Activated naive CD8-positive, alpha-beta T cell treated with anti-CD3 and anti-CD28 coated beads for 36 hours (primary cell): ENCODE measurements at regions not wholly inside any gene's neighbourhood (a gene's known extent, or its start where the extent isn't known, plus 50 kb on each side); places are given as distances from the start of the nearest gene placed in this dataset.
"Not testable (repeated sequence)": the region's sequence is repeated elsewhere in the genome, so short reads cannot be mapped to it uniquely, and the experiment has no call there.

Experiments
- DNase-seq: peaks from one replicate; pipeline ENCODE4 v3.0.0; 2021
- H3K27ac Mint-ChIP-seq: one replicate; pipeline ENCODE4 v1.8.0; 2022; ENCODE audit warnings: mild to moderate bottlenecking, moderate library complexity, mixed read lengths
- H3K27me3 Mint-ChIP-seq: one replicate; pipeline ENCODE4 v1.8.0; 2022; ENCODE audit warnings: mild to moderate bottlenecking, mixed read lengths
- H3K36me3 Mint-ChIP-seq: one replicate; pipeline ENCODE4 v1.8.0; 2021; ENCODE audit warnings: mild to moderate bottlenecking, mixed read lengths
- H3K4me1 Mint-ChIP-seq: one replicate; pipeline ENCODE4 v1.8.0; 2021; ENCODE audit warnings: mixed read lengths
- H3K4me3 Mint-ChIP-seq: one replicate; pipeline ENCODE4 v1.8.0; 2022; ENCODE audit warnings: mild to moderate bottlenecking, moderate library complexity, mixed read lengths
- H3K9me3 Mint-ChIP-seq: one replicate; pipeline ENCODE4 v1.8.0; 2022; ENCODE audit warnings: mixed read lengths

DNA sequence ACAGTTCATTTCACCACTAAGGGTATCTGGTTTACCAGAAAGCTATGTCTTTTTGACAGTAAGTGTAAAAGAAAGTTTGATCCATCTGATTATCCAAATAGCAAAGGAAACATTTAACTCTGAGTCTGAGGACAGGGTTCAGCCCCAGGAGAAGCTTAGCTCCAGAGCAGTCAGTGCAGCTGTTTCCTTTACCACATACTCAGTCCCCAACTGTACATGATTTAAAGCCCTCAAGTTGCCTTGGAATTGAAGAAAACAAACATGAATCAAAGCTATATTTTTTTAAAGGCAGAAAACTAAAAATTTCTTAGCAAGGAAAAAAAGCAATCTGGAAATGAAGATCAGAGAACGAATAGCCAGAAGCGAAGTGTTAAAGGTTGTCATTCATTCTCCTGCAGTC is 746.0 kb downstream of the METTL4 start:
- no peak overlapping the region for H3K27ac Mint-ChIP-seq
- H3K4me1 Mint-ChIP-seq: no peaks in the 10 kb centered on the region
- no peaks in the 10 kb centered on the region for H3K9me3 Mint-ChIP-seq
- no peaks in the 10 kb centered on the region for H3K36me3 Mint-ChIP-seq
- no peaks in the 10 kb centered on the region for H3K27me3 Mint-ChIP-seq
- H3K4me3 Mint-ChIP-seq: no peak overlapping the region
- no peak for DNase-seq

- DNase-seq: no peak
- Mint-ChIP-seq H3K27me3 (no peaks in the 10 kb centered on the region), H3K9me3 (no peaks in the 10 kb centered on the region), H3K4me1 (no peaks in the 10 kb centered on the region), H3K4me3 (no peak overlapping the region), H3K27ac (no peak overlapping the region), H3K36me3 (no peaks in the 10 kb centered on the region)
These were observed 730.4 kb downstream of the METTL4 start for GRCh38 chr18:1840878-1841277.

- Mint-ChIP-seq H3K4me3 (no peak overlapping the region), H3K9me3 (no peaks in the 10 kb centered on the region), H3K27me3 (no peaks in the 10 kb centered on the region), H3K4me1 (peaks cover 2% of the 10 kb centered on the region), H3K27ac (no peak overlapping the region), H3K36me3 (no peaks in the 10 kb centered on the region)
- no peak for DNase-seq
These were observed 724.7 kb downstream of the METTL4 start for GRCh38 chr18:1846640-1847039.

DNA sequence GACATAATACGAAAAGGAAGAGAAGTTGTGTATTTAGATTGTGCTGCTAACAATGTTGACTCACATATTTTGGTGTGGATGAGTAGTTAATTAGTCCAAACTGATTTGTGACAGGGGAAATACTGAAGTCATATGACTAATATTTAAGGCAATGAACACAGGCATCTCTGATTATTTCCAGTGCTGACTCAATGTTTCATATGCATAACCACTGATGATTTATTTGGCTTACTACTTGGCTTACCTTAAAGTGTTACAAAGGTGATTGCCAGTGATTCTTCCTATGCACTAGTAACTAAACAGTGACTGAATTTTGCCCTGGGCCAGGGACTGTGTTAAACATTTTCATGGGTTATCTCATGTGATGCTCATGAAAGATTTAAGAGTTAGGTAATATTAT is 722.6 kb downstream of the METTL4 start:
- H3K36me3 Mint-ChIP-seq: no peaks in the 10 kb centered on the region
- no peaks in the 10 kb centered on the region for H3K9me3 Mint-ChIP-seq
- H3K27me3 Mint-ChIP-seq: no peaks in the 10 kb centered on the region
- H3K27ac Mint-ChIP-seq: no peak overlapping the region
- DNase-seq: no peak
- no peak overlapping the region for H3K4me3 Mint-ChIP-seq
- H3K4me1 Mint-ChIP-seq: peaks cover 2% of the 10 kb centered on the region

- DNase-seq: no peak
- Mint-ChIP-seq H3K27ac (no peak overlapping the region), H3K4me3 (no peak overlapping the region), H3K27me3 (no peaks in the 10 kb centered on the region), H3K36me3 (no peaks in the 10 kb centered on the region), H3K9me3 (no peaks in the 10 kb centered on the region), H3K4me1 (peaks cover 2% of the 10 kb centered on the region)
These were observed 721.9 kb downstream of the METTL4 start for GRCh38 chr18:1849386-1849785.

GRCh38 chr18:1857281-1857680 is 714.0 kb downstream of the METTL4 start:
- not testable (repeated sequence) for H3K36me3 Mint-ChIP-seq, H3K4me1 Mint-ChIP-seq, H3K4me3 Mint-ChIP-seq, DNase-seq, H3K27ac Mint-ChIP-seq, H3K9me3 Mint-ChIP-seq, H3K27me3 Mint-ChIP-seq

- Mint-ChIP-seq H3K4me1 (no peaks in the 10 kb centered on the region), H3K27ac (no peak overlapping the region), H3K27me3 (no peaks in the 10 kb centered on the region), H3K4me3 (no peak overlapping the region), H3K9me3 (no peaks in the 10 kb centered on the region), H3K36me3 (no peaks in the 10 kb centered on the region)
- DNase-seq: no peak
These were observed 709.8 kb downstream of the METTL4 start for GRCh38 chr18:1861473-1861872.

DNA sequence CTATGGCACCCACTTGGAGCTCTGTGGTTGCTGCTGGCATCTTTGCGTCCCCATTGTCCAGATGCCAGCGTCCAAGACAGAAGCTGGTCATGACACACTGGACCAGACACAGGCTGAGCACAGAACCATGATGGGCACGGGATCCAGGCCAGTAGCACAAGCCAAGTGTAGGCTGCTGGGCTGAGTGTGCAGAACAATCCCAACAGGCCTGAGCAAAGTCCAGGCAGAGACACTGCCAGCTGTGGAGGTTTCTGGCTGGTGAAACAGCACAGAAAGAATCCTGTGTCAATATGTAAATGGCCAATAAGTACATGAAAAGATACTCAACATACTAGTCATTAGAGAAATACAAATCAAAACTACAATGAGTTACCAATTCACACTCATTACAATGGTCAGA is 705.4 kb downstream of the METTL4 start:
- Mint-ChIP-seq H3K9me3 (no peaks in the 10 kb centered on the region), H3K4me1 (no peaks in the 10 kb centered on the region), H3K27ac (no peak overlapping the region), H3K36me3 (no peaks in the 10 kb centered on the region), H3K27me3 (no peaks in the 10 kb centered on the region), H3K4me3 (no peak overlapping the region)
- DNase-seq: no peak

DNA sequence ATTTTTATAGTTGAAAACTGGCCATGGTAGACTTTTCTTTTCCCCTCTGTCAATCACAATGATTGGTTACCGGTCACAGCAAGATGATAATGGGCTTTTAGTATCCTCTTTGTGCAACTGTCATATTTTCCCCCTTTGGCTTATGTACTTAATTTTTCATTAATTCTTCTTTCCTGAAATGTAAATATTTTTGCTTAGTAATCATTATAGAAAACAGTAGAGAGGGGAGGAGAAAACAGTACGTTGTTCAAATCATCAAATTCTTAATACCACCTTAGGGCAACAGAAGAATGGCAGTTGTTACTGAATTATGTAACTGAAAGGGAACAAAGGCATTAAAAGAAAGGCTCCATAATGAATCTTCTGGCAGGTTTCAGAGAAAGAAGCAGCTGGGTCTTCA is 699.0 kb downstream of the METTL4 start:
- Mint-ChIP-seq H3K27me3 (no peaks in the 10 kb centered on the region), H3K27ac (no peak overlapping the region), H3K4me1 (no peaks in the 10 kb centered on the region), H3K4me3 (no peak overlapping the region), H3K36me3 (no peaks in the 10 kb centered on the region), H3K9me3 (no peaks in the 10 kb centered on the region)
- no peak for DNase-seq

DNA sequence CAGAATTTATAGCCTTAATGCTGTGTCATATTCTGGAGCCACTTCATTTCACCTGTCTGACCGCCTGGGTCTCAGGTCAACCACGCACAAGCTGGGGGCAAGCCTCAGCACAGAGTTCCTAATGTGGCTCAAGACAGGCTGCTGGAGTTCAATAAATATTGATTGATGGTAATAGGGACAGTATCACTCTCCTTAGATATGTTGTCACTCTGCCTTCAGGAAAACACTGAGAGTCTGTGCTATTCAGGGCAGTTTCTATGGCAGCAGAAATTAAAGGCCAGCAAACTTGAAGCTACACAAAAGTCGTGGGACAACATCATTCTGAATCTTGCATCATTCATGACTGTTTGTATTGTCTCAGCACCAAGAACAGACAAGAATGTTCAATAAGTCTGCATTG is 696.1 kb downstream of the METTL4 start:
- Mint-ChIP-seq H3K4me3 (no peak overlapping the region), H3K9me3 (no peaks in the 10 kb centered on the region), H3K4me1 (no peaks in the 10 kb centered on the region), H3K27me3 (no peaks in the 10 kb centered on the region), H3K36me3 (no peaks in the 10 kb centered on the region), H3K27ac (no peak overlapping the region)
- no peak for DNase-seq

GRCh38 chr18:1884623-1885022 is 686.7 kb downstream of the METTL4 start:
- H3K9me3 Mint-ChIP-seq: no peaks in the 10 kb centered on the region
- H3K4me3 Mint-ChIP-seq: no peak overlapping the region
- no peak for DNase-seq
- H3K27ac Mint-ChIP-seq: no peak overlapping the region
- no peaks in the 10 kb centered on the region for H3K4me1 Mint-ChIP-seq
- H3K27me3 Mint-ChIP-seq: no peaks in the 10 kb centered on the region
- no peaks in the 10 kb centered on the region for H3K36me3 Mint-ChIP-seq

DNA sequence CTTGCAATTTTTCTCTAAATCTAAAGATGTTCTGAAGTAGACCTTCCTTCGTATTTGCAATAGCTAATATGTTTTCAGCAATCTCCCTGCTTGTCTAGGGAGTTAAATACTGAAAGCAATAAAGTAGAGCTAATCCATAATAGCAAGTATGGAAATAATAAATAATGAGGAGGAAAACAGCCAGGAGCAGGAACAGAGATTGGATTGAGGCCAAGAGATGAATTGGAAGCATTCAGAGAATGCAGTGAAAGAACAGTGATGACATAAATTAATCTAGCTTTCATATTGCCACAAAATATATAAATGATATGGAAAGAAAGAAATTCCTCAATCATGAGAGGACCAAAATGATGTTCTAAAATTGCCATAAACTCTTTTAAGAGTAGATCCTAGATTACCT is 679.7 kb downstream of the METTL4 start:
- H3K4me1 Mint-ChIP-seq: no peaks in the 10 kb centered on the region
- no peaks in the 10 kb centered on the region for H3K9me3 Mint-ChIP-seq
- no peaks in the 10 kb centered on the region for H3K36me3 Mint-ChIP-seq
- H3K4me3 Mint-ChIP-seq: no peak overlapping the region
- no peaks in the 10 kb centered on the region for H3K27me3 Mint-ChIP-seq
- no peak for DNase-seq
- no peak overlapping the region for H3K27ac Mint-ChIP-seq

DNA sequence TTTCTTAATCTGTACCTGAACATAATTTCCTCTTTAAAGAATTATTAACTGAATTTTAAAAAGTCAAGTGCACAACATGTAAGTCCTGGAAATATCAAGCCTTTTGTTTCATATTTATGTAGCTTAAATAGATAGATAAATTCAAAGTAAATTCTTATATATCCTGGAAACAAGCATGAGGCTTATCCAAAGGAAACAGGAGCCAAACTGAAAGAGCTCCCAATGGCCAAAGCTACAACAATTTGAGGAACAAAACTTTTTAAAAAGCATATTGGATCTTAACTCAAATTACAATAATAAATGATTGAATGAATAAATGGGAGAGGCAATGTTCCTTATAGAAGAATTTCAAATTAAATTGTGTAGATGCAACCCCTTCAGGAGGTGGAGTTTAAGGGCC is 679.1 kb downstream of the METTL4 start:
- H3K27me3 Mint-ChIP-seq: no peaks in the 10 kb centered on the region
- no peaks in the 10 kb centered on the region for H3K36me3 Mint-ChIP-seq

GRCh38 chr18:1895456-1896185 is 675.7 kb downstream of the METTL4 start:
- no peak for DNase-seq
- no peak overlapping the region for H3K27ac Mint-ChIP-seq
- peaks cover 2% of the 10 kb centered on the region for H3K9me3 Mint-ChIP-seq
- no peak overlapping the region for H3K4me3 Mint-ChIP-seq
- H3K27me3 Mint-ChIP-seq: no peaks in the 10 kb centered on the region
- no peaks in the 10 kb centered on the region for H3K4me1 Mint-ChIP-seq
- no peaks in the 10 kb centered on the region for H3K36me3 Mint-ChIP-seq

More for the DNA sequence above, 679.1 kb downstream of the METTL4 start:
- Mint-ChIP-seq H3K9me3 (no peaks in the 10 kb centered on the region), H3K4me3 (no peak overlapping the region), H3K4me1 (no peaks in the 10 kb centered on the region), H3K27ac (no peak overlapping the region)
- no peak for DNase-seq

DNA sequence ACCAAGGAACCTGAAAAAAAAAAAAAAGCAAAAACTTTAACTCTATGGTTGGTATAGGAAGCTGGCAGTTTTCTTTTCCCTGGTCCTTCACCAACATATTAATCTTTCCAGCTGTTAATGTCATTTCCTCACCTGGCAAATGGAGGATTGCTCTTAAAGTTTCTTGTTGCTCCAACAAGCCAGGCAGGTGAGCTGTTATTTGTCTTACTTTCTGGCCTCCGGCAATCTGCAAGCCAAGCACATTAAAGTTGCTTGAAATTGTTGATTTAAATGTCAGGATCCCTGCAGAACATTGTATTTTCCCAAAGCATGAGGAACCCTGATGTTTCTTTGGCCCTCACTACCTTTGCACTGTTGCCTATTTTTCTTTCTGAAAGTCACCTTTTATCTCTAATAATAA is 664.9 kb downstream of the METTL4 start:
- peaks cover 3% of the 10 kb centered on the region for H3K9me3 Mint-ChIP-seq
- H3K36me3 Mint-ChIP-seq: no peaks in the 10 kb centered on the region
- no peaks in the 10 kb centered on the region for H3K27me3 Mint-ChIP-seq
- no peak overlapping the region for H3K27ac Mint-ChIP-seq
- H3K4me1 Mint-ChIP-seq: no peaks in the 10 kb centered on the region
- no peak overlapping the region for H3K4me3 Mint-ChIP-seq
- no peak for DNase-seq

DNA sequence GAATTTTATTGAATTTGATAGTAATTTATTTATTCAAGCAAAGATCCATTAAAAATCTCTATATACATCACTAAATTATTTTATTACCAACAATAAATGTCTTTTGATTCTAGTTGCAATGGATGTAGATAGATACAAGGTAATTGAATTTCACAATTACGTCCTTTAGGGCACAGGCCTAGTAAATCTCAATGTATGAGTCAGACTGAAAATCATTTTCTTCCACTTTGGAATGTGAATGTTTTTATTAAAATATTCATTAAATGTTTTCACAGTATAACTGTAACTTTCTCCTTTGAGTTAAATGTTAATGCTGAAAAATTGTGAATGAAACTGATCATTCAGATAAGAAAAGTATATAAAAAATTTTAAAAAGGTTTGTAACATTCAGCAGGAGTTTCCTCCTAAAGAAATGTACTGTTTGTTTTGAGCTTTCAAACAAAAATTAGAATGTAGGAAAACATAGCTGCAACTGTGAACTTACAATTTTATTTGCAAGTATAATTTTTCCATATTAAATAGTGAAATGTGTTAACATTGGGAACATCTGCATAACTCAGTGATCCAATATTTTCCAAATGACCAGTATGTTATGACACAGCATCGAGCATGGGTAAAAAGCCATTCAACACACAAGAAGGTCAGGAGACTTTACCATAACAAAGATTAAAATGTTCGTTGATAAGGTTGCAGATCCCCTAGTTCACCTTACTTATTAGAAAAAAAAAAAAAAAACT is 663.7 kb downstream of the METTL4 start:
- no peaks in the 10 kb centered on the region for H3K4me1 Mint-ChIP-seq
- DNase-seq: no peak
- H3K27me3 Mint-ChIP-seq: no peaks in the 10 kb centered on the region
- H3K9me3 Mint-ChIP-seq: peaks cover 3% of the 10 kb centered on the region
- H3K36me3 Mint-ChIP-seq: no peaks in the 10 kb centered on the region
- H3K27ac Mint-ChIP-seq: no peak overlapping the region
- no peak overlapping the region for H3K4me3 Mint-ChIP-seq
